GM19238 (cell line): ENCODE measurements at regions not wholly inside any gene's neighbourhood (a gene's known extent, or its start where the extent isn't known, plus 50 kb on each side); places are given as distances from the start of the nearest gene placed in this dataset.

Experiments
- DNase-seq: peaks from one replicate; pipeline ENCODE4 v3.0.0; 2011; ENCODE audit warnings: low spot score; ENCODE audit not compliant: insufficient read length

DNA sequence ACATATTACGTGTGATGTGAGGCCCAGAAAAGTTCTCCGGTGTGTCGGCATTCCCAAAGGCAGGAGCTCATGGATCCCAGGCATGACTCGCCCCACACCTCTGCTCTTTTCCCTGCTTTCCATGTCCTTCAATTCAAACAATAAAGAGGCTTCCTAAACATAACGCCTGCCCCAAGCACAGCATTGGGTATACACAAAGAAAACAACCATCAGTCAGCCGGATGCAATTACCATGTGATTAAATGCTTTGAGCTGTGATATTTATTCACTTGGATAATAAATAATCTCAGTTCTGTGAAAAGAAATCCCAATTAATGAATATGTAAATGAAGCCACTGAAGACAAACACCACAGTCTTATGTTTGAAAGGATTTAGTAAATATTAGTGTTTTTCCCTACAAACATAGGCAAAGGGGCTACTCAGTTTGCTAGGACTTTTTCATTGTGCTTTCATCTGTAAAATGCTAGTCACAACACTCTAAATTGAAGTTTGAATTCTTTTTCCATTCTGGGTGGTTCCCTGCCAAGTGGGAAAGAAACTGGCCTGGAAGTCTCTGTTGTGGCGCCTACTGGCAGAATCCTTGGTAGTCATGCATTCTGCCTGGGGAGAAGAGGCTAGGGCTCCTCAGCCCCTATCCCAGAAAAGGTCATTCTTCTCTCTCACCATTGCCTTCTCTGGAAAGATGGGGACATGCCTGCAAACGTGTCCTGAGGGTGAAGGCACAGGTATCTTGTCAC lies 144.7 kb downstream of the COL6A3 start:
- no peak for DNase-seq

GRCh38 chr2:237270520-237270919 lies 143.4 kb downstream of the COL6A3 start:
- DNase-seq = no peak

DNA sequence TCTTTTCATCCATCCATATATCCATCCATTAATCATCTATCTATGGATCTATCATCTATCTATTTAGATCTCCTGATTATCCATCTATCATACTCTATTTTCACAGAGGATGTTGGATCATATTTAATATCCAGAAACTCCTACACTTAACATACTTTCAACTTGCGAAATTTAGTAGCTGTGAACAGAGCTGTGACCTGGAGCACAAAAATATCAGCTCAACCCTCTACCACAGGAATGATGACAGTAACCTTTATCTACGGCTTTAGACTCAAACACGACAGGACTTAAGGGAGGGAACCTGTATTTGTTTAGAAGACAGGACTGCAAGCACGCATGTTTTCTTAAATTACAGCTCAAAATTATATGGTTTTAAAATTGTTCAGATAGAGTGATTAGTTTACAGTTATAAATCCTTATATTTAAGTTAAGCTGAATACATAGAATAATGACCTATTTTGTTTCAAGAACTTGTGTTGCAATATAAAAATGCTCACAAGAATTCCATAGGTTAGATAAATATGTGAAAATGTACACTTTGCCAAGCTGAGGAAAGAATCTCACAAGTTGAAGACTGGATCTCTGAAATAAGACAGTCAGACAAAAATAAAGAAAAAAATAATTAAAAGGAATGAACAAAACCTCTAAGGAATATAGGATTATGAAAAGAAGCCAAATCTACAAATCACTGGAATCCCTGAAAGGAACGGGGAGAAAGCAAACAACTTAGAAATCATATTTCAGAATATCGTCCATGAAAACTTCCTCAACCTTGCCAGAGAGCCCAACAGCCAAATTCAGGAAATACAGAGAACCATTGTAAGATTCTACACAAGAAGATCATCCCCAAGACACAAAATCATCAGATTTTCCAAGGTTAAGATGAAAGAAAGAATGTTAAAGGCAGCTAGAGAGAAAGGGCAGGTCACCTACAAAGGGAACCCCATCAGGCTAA lies 142.0 kb downstream of the COL6A3 start:
- DNase-seq = no peak
